ENCODE measurements at regions not wholly inside any gene's neighbourhood (a gene's known extent, or its start where the extent isn't known, plus 50 kb on each side); places are given as distances from the start of the nearest gene placed in this dataset.

- no peaks in the 10 kb centered on the region for H3K4me1 ChIP-seq
- DNase-seq (ENCODE audit: low spot score in 2 of 2), result no peak
- no peaks in the 10 kb centered on the region for H3K36me3 ChIP-seq
- peaks cover 0 to 6% of the 10 kb centered on the region in 2 donors for H3K27me3 ChIP-seq
- no peak overlapping the region for H3K4me3 ChIP-seq
- no peaks in the 10 kb centered on the region for H3K9me3 ChIP-seq
- TF ChIP-seq POLR2AphosphoS5 (IDR thresholded peaks at IDR 0.05) (no peak), POLR2A (IDR thresholded peaks at IDR 0.05) (no peak)
- TF ChIP-seq, protein P1, sequence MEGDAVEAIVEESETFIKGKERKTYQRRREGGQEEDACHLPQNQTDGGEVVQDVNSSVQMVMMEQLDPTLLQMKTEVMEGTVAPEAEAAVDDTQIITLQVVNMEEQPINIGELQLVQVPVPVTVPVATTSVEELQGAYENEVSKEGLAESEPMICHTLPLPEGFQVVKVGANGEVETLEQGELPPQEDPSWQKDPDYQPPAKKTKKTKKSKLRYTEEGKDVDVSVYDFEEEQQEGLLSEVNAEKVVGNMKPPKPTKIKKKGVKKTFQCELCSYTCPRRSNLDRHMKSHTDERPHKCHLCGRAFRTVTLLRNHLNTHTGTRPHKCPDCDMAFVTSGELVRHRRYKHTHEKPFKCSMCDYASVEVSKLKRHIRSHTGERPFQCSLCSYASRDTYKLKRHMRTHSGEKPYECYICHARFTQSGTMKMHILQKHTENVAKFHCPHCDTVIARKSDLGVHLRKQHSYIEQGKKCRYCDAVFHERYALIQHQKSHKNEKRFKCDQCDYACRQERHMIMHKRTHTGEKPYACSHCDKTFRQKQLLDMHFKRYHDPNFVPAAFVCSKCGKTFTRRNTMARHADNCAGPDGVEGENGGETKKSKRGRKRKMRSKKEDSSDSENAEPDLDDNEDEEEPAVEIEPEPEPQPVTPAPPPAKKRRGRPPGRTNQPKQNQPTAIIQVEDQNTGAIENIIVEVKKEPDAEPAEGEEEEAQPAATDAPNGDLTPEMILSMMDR (IDR thresholded peaks at IDR 0.05), result no peak
- intact Hi-C loops (cut with DNase I; ENCODE audit: low total_unique reads), result no loop called here
- H3K27ac ChIP-seq, result no peak overlapping the region
Observed at GRCh38 chr11:19513253-19513652, 199.4 kb upstream of the NAV2 start.

DNA sequence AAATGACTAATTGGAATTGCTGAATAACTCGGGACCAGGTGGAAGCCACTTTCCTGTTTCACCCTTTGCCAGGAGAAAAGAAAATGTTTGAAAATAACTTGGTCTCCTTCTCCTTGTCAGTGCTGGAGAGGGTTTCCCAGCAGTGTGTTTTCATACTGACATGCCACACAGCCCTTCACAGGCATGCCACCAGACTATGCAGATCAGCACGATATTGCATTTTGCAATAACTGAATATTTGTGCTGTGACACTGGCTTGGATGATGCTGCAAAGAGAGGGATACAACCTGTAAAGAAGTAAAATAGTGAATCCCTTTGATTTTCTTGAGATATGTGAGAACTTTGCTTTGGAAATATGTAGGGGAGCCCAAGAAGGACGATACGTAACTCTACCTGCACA is 200.0 kb upstream of the NAV2 start:
- Histone ChIP-seq H3K27me3 (peaks cover 0 to 6% of the 10 kb centered on the region in 2 donors), H3K4me3 (no peak overlapping the region), H3K27ac (no peak overlapping the region), H3K4me1 (no peaks in the 10 kb centered on the region), H3K36me3 (no peaks in the 10 kb centered on the region), H3K9me3 (no peaks in the 10 kb centered on the region)
- TF ChIP-seq, protein P1 (IDR thresholded peaks at IDR 0.05), result no peak
- TF ChIP-seq POLR2A (IDR thresholded peaks at IDR 0.05) (no peak), POLR2AphosphoS5 (IDR thresholded peaks at IDR 0.05) (no peak)
- intact Hi-C loops (cut with DNase I; ENCODE audit: low total_unique reads), result no loop called here
- no peak for DNase-seq (ENCODE audit: low spot score in 2 of 2)

DNA sequence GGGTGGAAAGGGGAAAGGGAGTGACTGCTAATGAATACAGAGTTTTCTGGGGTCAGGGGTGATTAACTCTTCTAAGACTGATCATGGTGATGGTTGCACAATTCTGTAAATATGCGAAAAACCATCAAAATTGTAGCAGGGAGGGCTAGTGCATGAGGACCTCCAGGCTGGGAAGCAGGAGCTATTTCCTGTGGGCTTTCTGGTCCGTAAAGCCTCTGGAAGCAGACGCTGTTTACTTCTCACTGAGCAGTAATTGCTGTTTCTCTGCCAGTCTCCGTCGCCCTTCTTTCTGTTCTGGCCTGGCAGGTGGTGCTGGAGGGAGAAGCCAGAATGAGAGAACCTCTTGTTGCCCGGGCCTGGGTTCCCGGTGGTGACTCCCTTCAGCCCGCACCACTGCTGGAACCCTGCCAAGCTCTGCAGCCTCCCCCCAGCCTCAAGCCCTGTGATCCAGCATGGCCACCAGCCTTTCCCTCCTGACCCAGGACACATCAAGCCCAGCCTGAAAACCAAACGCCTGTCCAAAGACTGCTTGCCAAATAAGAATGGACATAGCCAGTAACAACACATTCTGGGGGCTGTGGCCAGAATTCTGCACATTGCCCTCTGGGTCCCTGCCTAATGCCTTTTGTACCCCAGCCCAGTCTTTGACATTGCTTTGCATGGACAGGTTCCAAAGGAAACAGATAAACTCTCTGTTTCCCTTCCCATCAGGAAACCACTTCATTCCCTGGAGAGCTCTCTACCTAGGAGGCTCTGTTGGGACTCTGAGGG is 201.0 kb upstream of the NAV2 start:
- H3K27ac ChIP-seq, result peak overlapping the region in 1 of 2 donors; percentile 38
- H3K27me3 ChIP-seq, result no peaks in the 10 kb centered on the region
- H3K9me3 ChIP-seq, result no peaks in the 10 kb centered on the region
- no peaks in the 10 kb centered on the region for H3K4me1 ChIP-seq
- H3K4me3 ChIP-seq, result no peak overlapping the region
- TF ChIP-seq POLR2AphosphoS5 (IDR thresholded peaks at IDR 0.05) (no peak), POLR2A (IDR thresholded peaks at IDR 0.05) (no peak)
- TF ChIP-seq, protein P1 (IDR thresholded peaks at IDR 0.05), result no peak
- DNase-seq (ENCODE audit: low spot score in 2 of 2), result no peak
- intact Hi-C loops (cut with DNase I; ENCODE audit: low total_unique reads), result no loop called here
- no peaks in the 10 kb centered on the region for H3K36me3 ChIP-seq

DNA sequence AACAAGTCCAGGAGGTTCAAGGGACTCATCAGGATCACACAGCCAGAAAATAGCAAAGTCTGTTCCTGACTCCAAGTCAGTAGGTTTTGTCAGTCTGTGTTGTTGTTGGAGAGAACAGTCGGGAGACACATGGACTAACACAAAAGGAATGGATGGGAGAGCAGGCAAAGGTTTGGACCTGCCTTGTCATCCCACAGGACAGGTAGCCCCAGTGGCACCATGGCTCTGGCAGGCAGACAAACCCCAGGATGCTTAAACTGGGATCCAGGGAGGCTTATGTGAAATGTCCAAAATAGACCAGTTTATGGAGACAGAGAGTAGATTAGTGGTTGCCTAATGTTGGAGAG is 201.6 kb upstream of the NAV2 start:
- Histone ChIP-seq H3K36me3 (no peaks in the 10 kb centered on the region), H3K27me3 (peaks cover 0 to 2% of the 10 kb centered on the region in 2 donors), H3K9me3 (no peaks in the 10 kb centered on the region), H3K4me3 (no peak overlapping the region), H3K27ac (no peak overlapping the region), H3K4me1 (no peaks in the 10 kb centered on the region)
- no peak for DNase-seq (ENCODE audit: low spot score in 2 of 2)
- intact Hi-C loops (cut with DNase I; ENCODE audit: low total_unique reads), result no loop called here
- TF ChIP-seq POLR2AphosphoS5 (IDR thresholded peaks at IDR 0.05), result no peak
- no peak for TF ChIP-seq POLR2A (IDR thresholded peaks at IDR 0.05)
- TF ChIP-seq, protein P1 (IDR thresholded peaks at IDR 0.05), result no peak

DNA sequence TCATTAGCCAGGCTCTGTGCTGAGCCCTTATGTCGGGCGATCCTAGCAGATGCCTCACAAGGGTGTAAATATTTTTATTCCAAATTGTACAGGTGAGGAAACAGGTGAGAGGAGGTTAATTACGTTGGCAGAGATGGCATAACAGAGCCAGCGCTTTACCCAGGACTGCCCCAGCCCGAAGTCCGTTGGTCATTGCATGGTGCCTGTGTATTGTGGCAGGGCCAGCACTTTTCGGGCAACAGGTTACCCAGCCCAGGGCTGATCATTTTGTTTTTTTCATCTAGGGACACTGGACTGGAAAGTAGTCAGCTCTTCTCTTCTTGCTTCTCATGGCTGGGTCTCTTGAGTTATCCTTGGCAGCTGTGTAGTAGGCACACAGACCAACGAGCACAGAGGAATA is 202.2 kb upstream of the NAV2 start:
- H3K36me3 ChIP-seq, result no peaks in the 10 kb centered on the region
- H3K9me3 ChIP-seq, result no peaks in the 10 kb centered on the region
- H3K4me3 ChIP-seq, result no peak overlapping the region
- TF ChIP-seq, protein P1 (IDR thresholded peaks at IDR 0.05), result no peak
- TF ChIP-seq POLR2AphosphoS5 (IDR thresholded peaks at IDR 0.05), result no peak
- H3K27ac ChIP-seq, result no peak overlapping the region
- H3K27me3 ChIP-seq, result peaks cover 0 to 2% of the 10 kb centered on the region in 2 donors
- no peak for DNase-seq (ENCODE audit: low spot score in 2 of 2)
- intact Hi-C loops (cut with DNase I; ENCODE audit: low total_unique reads), result no loop called here
- no peaks in the 10 kb centered on the region for H3K4me1 ChIP-seq

Measured in breast epithelium (tissue), 4 donors.